ENCODE measurements at regions not wholly inside any gene's neighbourhood (a gene's known extent, or its start where the extent isn't known, plus 50 kb on each side); places are given as distances from the start of the nearest gene placed in this dataset.
"Not testable (repeated sequence)": the region's sequence is repeated elsewhere in the genome, so short reads cannot be mapped to it uniquely, and the experiment has no call there.

- H3K4me3 ChIP-seq (ENCODE audit: low read length); H3K4me1 ChIP-seq (ENCODE audit: insufficient read depth, low read length); H3K36me3 ChIP-seq (ENCODE audit: insufficient read depth, low read depth, low read length); H3K9ac ChIP-seq (ENCODE audit: low read depth, low read length); H3K27me3 ChIP-seq (ENCODE audit: insufficient read depth, low read length); H3K27ac ChIP-seq (ENCODE audit: low read length): not testable (repeated sequence)
- peaks cover 88% of the 10 kb centered on the region for H3K9me3 ChIP-seq (ENCODE audit: insufficient read depth, low read depth, low read length)
Observed at GRCh38 chr14:105902899-105903165, 376.4 kb downstream of the TMEM121 start.

GRCh38 chr14:105903971-105904370 lies 377.6 kb downstream of the TMEM121 start:
- Histone ChIP-seq H3K4me3 (ENCODE audit: low read length) (no peak overlapping the region), H3K27ac (ENCODE audit: low read length) (no peak overlapping the region), H3K4me1 (ENCODE audit: insufficient read depth, low read length) (no peaks in the 10 kb centered on the region), H3K27me3 (ENCODE audit: insufficient read depth, low read length) (no peaks in the 10 kb centered on the region), H3K36me3 (ENCODE audit: insufficient read depth, low read depth, low read length) (no peaks in the 10 kb centered on the region), H3K9me3 (ENCODE audit: insufficient read depth, low read depth, low read length) (peaks cover 84% of the 10 kb centered on the region), H3K9ac (ENCODE audit: low read depth, low read length) (no peak overlapping the region)

- peaks cover 84% of the 10 kb centered on the region for H3K9me3 ChIP-seq (ENCODE audit: insufficient read depth, low read depth, low read length)
- no peak overlapping the region for H3K9ac ChIP-seq (ENCODE audit: low read depth, low read length)
- H3K27me3 ChIP-seq (ENCODE audit: insufficient read depth, low read length): no peaks in the 10 kb centered on the region
- H3K36me3 ChIP-seq (ENCODE audit: insufficient read depth, low read depth, low read length): no peaks in the 10 kb centered on the region
- H3K27ac ChIP-seq (ENCODE audit: low read length): no peak overlapping the region
- no peaks in the 10 kb centered on the region for H3K4me1 ChIP-seq (ENCODE audit: insufficient read depth, low read length)
- H3K4me3 ChIP-seq (ENCODE audit: low read length): no peak overlapping the region
Observed at GRCh38 chr14:105904379-105904778, 378.0 kb downstream of the TMEM121 start.

GRCh38 chr14:105905456-105905855 lies 379.1 kb downstream of the TMEM121 start:
- no peak overlapping the region for H3K27ac ChIP-seq (ENCODE audit: low read length)
- no peaks in the 10 kb centered on the region for H3K4me1 ChIP-seq (ENCODE audit: insufficient read depth, low read length)
- no peaks in the 10 kb centered on the region for H3K36me3 ChIP-seq (ENCODE audit: insufficient read depth, low read depth, low read length)
- no peak overlapping the region for H3K9ac ChIP-seq (ENCODE audit: low read depth, low read length)
- peaks cover 86% of the 10 kb centered on the region for H3K9me3 ChIP-seq (ENCODE audit: insufficient read depth, low read depth, low read length)
- no peaks in the 10 kb centered on the region for H3K27me3 ChIP-seq (ENCODE audit: insufficient read depth, low read length)
- no peak overlapping the region for H3K4me3 ChIP-seq (ENCODE audit: low read length)

- no peaks in the 10 kb centered on the region for H3K36me3 ChIP-seq (ENCODE audit: insufficient read depth, low read depth, low read length)
- H3K9me3 ChIP-seq (ENCODE audit: insufficient read depth, low read depth, low read length): peaks cover 80% of the 10 kb centered on the region
- no peak overlapping the region for H3K9ac ChIP-seq (ENCODE audit: low read depth, low read length)
- H3K4me3 ChIP-seq (ENCODE audit: low read length): no peak overlapping the region
- H3K27ac ChIP-seq (ENCODE audit: low read length): no peak overlapping the region
- H3K4me1 ChIP-seq (ENCODE audit: insufficient read depth, low read length): no peaks in the 10 kb centered on the region
- H3K27me3 ChIP-seq (ENCODE audit: insufficient read depth, low read length): no peaks in the 10 kb centered on the region
Observed at GRCh38 chr14:105907276-105907675, 380.9 kb downstream of the TMEM121 start.

- Histone ChIP-seq H3K4me1 (ENCODE audit: insufficient read depth, low read length) (no peaks in the 10 kb centered on the region), H3K9ac (ENCODE audit: low read depth, low read length) (no peak overlapping the region), H3K27me3 (ENCODE audit: insufficient read depth, low read length) (no peaks in the 10 kb centered on the region), H3K4me3 (ENCODE audit: low read length) (no peak overlapping the region), H3K9me3 (ENCODE audit: insufficient read depth, low read depth, low read length) (peaks cover 82% of the 10 kb centered on the region), H3K36me3 (ENCODE audit: insufficient read depth, low read depth, low read length) (no peaks in the 10 kb centered on the region), H3K27ac (ENCODE audit: low read length) (no peak overlapping the region)
Observed at GRCh38 chr14:105908006-105908405, 381.6 kb downstream of the TMEM121 start.

- Histone ChIP-seq H3K4me3 (ENCODE audit: low read length) (no peak overlapping the region), H3K4me1 (ENCODE audit: insufficient read depth, low read length) (no peaks in the 10 kb centered on the region), H3K27ac (ENCODE audit: low read length) (no peak overlapping the region), H3K27me3 (ENCODE audit: insufficient read depth, low read length) (no peaks in the 10 kb centered on the region), H3K9me3 (ENCODE audit: insufficient read depth, low read depth, low read length) (peaks cover 82% of the 10 kb centered on the region), H3K36me3 (ENCODE audit: insufficient read depth, low read depth, low read length) (no peaks in the 10 kb centered on the region), H3K9ac (ENCODE audit: low read depth, low read length) (no peak overlapping the region)
Observed at GRCh38 chr14:105908481-105908911, 382.1 kb downstream of the TMEM121 start.

- no peak overlapping the region for H3K9ac ChIP-seq (ENCODE audit: low read depth, low read length)
- no peaks in the 10 kb centered on the region for H3K27me3 ChIP-seq (ENCODE audit: insufficient read depth, low read length)
- H3K4me1 ChIP-seq (ENCODE audit: insufficient read depth, low read length): no peaks in the 10 kb centered on the region
- no peak overlapping the region for H3K27ac ChIP-seq (ENCODE audit: low read length)
- H3K4me3 ChIP-seq (ENCODE audit: low read length): no peak overlapping the region
- H3K36me3 ChIP-seq (ENCODE audit: insufficient read depth, low read depth, low read length): no peaks in the 10 kb centered on the region
- H3K9me3 ChIP-seq (ENCODE audit: insufficient read depth, low read depth, low read length): peaks cover 83% of the 10 kb centered on the region
Observed at GRCh38 chr14:105909046-105909827, 382.9 kb downstream of the TMEM121 start.

GRCh38 chr14:105909828-105910120 lies 383.4 kb downstream of the TMEM121 start:
- not testable (repeated sequence) for H3K4me3 ChIP-seq (ENCODE audit: low read length); H3K27ac ChIP-seq (ENCODE audit: low read length); H3K27me3 ChIP-seq (ENCODE audit: insufficient read depth, low read length); H3K9ac ChIP-seq (ENCODE audit: low read depth, low read length); H3K36me3 ChIP-seq (ENCODE audit: insufficient read depth, low read depth, low read length); H3K4me1 ChIP-seq (ENCODE audit: insufficient read depth, low read length)
- peaks cover 84% of the 10 kb centered on the region for H3K9me3 ChIP-seq (ENCODE audit: insufficient read depth, low read depth, low read length)

- peaks cover 84% of the 10 kb centered on the region for H3K9me3 ChIP-seq (ENCODE audit: insufficient read depth, low read depth, low read length)
- H3K9ac ChIP-seq (ENCODE audit: low read depth, low read length): no peak overlapping the region
- H3K36me3 ChIP-seq (ENCODE audit: insufficient read depth, low read depth, low read length): no peaks in the 10 kb centered on the region
- H3K27ac ChIP-seq (ENCODE audit: low read length): no peak overlapping the region
- H3K4me3 ChIP-seq (ENCODE audit: low read length): no peak overlapping the region
- H3K4me1 ChIP-seq (ENCODE audit: insufficient read depth, low read length): no peaks in the 10 kb centered on the region
- H3K27me3 ChIP-seq (ENCODE audit: insufficient read depth, low read length): no peaks in the 10 kb centered on the region
Observed at GRCh38 chr14:105910426-105910825, 384.0 kb downstream of the TMEM121 start.

GRCh38 chr14:105911006-105911847 lies 384.8 kb downstream of the TMEM121 start:
- no peaks in the 10 kb centered on the region for H3K27me3 ChIP-seq (ENCODE audit: insufficient read depth, low read length)
- H3K36me3 ChIP-seq (ENCODE audit: insufficient read depth, low read depth, low read length): no peaks in the 10 kb centered on the region
- no peak overlapping the region for H3K27ac ChIP-seq (ENCODE audit: low read length)
- H3K4me3 ChIP-seq (ENCODE audit: low read length): no peak overlapping the region
- no peak overlapping the region for H3K9ac ChIP-seq (ENCODE audit: low read depth, low read length)
- H3K9me3 ChIP-seq (ENCODE audit: insufficient read depth, low read depth, low read length): peaks cover 84% of the 10 kb centered on the region
- no peaks in the 10 kb centered on the region for H3K4me1 ChIP-seq (ENCODE audit: insufficient read depth, low read length)

GRCh38 chr14:105911848-105912292 lies 385.5 kb downstream of the TMEM121 start:
- not testable (repeated sequence) for H3K9ac ChIP-seq (ENCODE audit: low read depth, low read length); H3K27me3 ChIP-seq (ENCODE audit: insufficient read depth, low read length); H3K4me1 ChIP-seq (ENCODE audit: insufficient read depth, low read length); H3K27ac ChIP-seq (ENCODE audit: low read length); H3K4me3 ChIP-seq (ENCODE audit: low read length); H3K36me3 ChIP-seq (ENCODE audit: insufficient read depth, low read depth, low read length)
- peaks cover 84% of the 10 kb centered on the region for H3K9me3 ChIP-seq (ENCODE audit: insufficient read depth, low read depth, low read length)
